ENCODE measurements at regions not wholly inside any gene's neighbourhood (a gene's known extent, or its start where the extent isn't known, plus 50 kb on each side); places are given as distances from the start of the nearest gene placed in this dataset.

DNA sequence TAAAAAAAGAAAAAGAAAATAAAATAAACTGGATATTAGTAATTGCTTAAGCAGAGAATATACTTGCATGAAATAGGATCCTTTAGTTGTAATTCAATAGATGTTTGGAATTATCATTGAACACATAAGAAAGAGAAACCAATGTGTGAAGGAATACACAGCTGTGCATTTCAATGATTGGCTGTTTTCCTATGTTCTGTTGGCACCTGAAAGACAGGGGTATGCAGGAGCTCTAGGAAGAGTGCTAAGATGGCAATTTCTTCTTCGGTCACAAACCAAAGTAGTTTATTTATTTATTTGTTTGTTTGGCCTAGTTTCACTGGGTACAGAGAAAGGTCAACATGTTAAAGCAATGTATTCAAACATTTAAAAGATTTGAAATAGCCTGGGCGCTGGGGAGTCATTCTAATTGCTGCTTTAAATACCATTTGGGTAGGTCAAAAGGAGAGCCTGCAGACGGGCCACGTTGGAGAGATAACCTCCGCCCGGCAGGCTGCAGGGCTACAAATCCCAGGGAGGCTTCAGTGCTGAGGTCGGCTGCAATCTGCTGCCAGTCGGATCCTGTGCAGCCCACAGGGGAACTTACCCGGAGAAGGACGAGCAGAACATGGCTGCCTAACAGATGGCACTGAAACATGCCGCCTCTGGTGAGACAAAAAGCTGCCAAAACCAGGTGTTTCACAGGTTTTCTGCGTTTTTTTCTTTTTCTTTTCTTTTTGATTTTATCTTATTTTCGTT is 154.2 kb upstream of the TYRP1 start:
- Histone ChIP-seq H3K4me1 (ENCODE audit: control insufficient read depth in 5 of 5, insufficient read depth in 5 of 5, low read length in 5 of 5) (peaks cover 0 to 6% (median 0%) of the 10 kb centered on the region in 5 donors), H3K27ac (ENCODE audit: low read depth in 1 of 2, low read length in 1 of 2) (no peak overlapping the region), H3K36me3 (ENCODE audit: control insufficient read depth in 4 of 4, insufficient read depth in 4 of 4, low read length in 4 of 4) (no peaks in the 10 kb centered on the region), H3K9me3 (ENCODE audit: control insufficient read depth in 4 of 4, insufficient read depth in 3 of 4, low read length in 3 of 4) (peaks cover 0 to 3% (median 1%) of the 10 kb centered on the region in 4 donors), H3K4me3 (no peak overlapping the region), H3K9ac (ENCODE audit: insufficient read depth in 1 of 2, low read length in 2 of 2) (no peak overlapping the region), H3K27me3 (ENCODE audit: control insufficient read depth in 3 of 3, insufficient read depth in 3 of 3, low read length in 2 of 3) (no peaks in the 10 kb centered on the region)
- TF ChIP-seq, protein P1, sequence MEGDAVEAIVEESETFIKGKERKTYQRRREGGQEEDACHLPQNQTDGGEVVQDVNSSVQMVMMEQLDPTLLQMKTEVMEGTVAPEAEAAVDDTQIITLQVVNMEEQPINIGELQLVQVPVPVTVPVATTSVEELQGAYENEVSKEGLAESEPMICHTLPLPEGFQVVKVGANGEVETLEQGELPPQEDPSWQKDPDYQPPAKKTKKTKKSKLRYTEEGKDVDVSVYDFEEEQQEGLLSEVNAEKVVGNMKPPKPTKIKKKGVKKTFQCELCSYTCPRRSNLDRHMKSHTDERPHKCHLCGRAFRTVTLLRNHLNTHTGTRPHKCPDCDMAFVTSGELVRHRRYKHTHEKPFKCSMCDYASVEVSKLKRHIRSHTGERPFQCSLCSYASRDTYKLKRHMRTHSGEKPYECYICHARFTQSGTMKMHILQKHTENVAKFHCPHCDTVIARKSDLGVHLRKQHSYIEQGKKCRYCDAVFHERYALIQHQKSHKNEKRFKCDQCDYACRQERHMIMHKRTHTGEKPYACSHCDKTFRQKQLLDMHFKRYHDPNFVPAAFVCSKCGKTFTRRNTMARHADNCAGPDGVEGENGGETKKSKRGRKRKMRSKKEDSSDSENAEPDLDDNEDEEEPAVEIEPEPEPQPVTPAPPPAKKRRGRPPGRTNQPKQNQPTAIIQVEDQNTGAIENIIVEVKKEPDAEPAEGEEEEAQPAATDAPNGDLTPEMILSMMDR (IDR thresholded peaks at IDR 0.05; ENCODE audit: control extremely low read depth, extremely low read depth), result no peak
- ATAC-seq (ENCODE audit: insufficient read depth, low FRiP score) (peak; percentile 34), DNase-seq (peak in 1 of 3 donors; percentile 4)
- 45 to 68% methylated on average over 13 of the region's 13 CpGs for WGBS, 2 donors

DNA sequence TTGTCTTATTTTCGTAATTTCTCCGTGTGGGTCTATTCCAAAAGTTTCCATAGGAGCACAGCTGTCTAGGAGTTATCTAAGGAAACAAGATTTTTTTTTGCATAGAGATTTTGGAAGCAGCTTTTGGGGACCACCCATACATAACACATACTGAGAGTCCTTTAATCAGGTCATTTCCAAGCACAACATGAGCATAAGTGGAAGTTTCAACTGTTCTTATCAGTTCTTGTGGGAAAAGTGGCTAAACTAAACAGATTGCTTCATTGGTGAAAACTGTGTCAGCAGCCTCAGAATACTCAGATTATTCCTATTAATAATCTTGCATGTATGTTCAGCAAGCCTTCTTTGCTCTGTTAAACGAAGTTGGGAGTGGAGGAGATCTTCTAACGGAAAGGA is 153.6 kb upstream of the TYRP1 start:
- Histone ChIP-seq H3K27ac (ENCODE audit: low read depth in 1 of 2, low read length in 1 of 2) (no peak overlapping the region), H3K9ac (ENCODE audit: insufficient read depth in 1 of 2, low read length in 2 of 2) (no peak overlapping the region), H3K9me3 (ENCODE audit: control insufficient read depth in 4 of 4, insufficient read depth in 3 of 4, low read length in 3 of 4) (peaks cover 0 to under 1% (median 0%) of the 10 kb centered on the region in 4 donors), H3K4me3 (no peak overlapping the region), H3K36me3 (ENCODE audit: control insufficient read depth in 4 of 4, insufficient read depth in 4 of 4, low read length in 4 of 4) (no peaks in the 10 kb centered on the region), H3K4me1 (ENCODE audit: control insufficient read depth in 5 of 5, insufficient read depth in 5 of 5, low read length in 5 of 5) (peaks cover 0 to 6% (median 0%) of the 10 kb centered on the region in 5 donors), H3K27me3 (ENCODE audit: control insufficient read depth in 3 of 3, insufficient read depth in 3 of 3, low read length in 2 of 3) (no peaks in the 10 kb centered on the region)
- DNase-seq (peak in 2 of 3 donors; percentile 41 to 59), ATAC-seq (ENCODE audit: insufficient read depth, low FRiP score) (no peak)
- TF ChIP-seq, protein P1 (IDR thresholded peaks at IDR 0.05; ENCODE audit: control extremely low read depth, extremely low read depth), result no peak
- WGBS, 2 donors, result 46 to 73% methylated on average over 4 of the region's 4 CpGs

DNA sequence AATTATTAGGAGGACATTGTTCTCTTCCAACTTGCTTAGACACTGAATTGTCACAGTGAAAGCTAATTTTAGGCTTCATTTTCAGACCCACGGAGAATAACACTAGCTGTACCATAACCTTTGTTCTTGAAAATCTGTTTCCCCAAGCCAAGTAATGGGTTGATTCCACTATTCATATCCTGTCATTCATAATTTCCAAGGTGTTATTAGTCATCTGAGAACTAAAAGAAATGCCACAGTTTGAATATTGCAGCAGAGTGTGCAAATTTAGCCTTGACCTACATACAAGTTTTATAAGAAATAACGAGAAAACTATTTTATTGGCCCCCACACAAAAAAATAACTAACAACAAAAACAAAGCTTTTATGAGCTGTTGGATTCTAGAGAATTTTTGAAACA is 148.5 kb upstream of the TYRP1 start:
- no peak for ATAC-seq (ENCODE audit: insufficient read depth, low FRiP score)

More for the DNA sequence above, 148.5 kb upstream of the TYRP1 start:
- Histone ChIP-seq H3K4me1 (ENCODE audit: control insufficient read depth in 5 of 5, insufficient read depth in 5 of 5, low read length in 5 of 5) (peaks cover 0 to under 1% (median 0%) of the 10 kb centered on the region in 5 donors), H3K9me3 (ENCODE audit: control insufficient read depth in 4 of 4, insufficient read depth in 3 of 4, low read length in 3 of 4) (no peaks in the 10 kb centered on the region), H3K27ac (ENCODE audit: low read depth in 1 of 2, low read length in 1 of 2) (no peak overlapping the region), H3K4me3 (no peak overlapping the region), H3K27me3 (ENCODE audit: control insufficient read depth in 3 of 3, insufficient read depth in 3 of 3, low read length in 2 of 3) (no peaks in the 10 kb centered on the region), H3K9ac (ENCODE audit: insufficient read depth in 1 of 2, low read length in 2 of 2) (no peak overlapping the region), H3K36me3 (ENCODE audit: control insufficient read depth in 4 of 4, insufficient read depth in 4 of 4, low read length in 4 of 4) (no peaks in the 10 kb centered on the region)
- WGBS, 2 donors, result 56 to 73% methylated on average over 2 of the region's 2 CpGs
- TF ChIP-seq, protein P1 (IDR thresholded peaks at IDR 0.05; ENCODE audit: control extremely low read depth, extremely low read depth), result no peak
- no peak for DNase-seq

Data from lung (tissue), 11 donors.